ENCODE measurements at regions not wholly inside any gene's neighbourhood (a gene's known extent, or its start where the extent isn't known, plus 50 kb on each side); places are given as distances from the start of the nearest gene placed in this dataset.

DNA sequence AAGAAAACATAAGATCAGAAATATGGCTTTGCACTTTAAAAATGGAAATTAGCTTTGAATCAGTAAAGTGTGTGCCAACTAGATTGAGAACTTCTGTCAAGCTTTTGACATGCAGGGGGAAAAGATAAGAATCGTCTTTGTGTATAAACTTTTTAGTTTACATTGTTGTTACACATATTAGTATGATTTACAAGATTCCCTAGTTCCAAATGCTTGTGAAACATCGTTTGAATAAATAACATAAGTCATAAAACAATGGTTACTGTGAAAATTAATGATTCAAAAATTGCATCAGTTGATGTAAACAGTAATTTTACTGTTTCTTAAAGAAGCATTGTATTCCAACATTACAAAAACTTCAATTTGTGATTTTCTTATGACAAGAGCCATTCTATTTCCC, 207.6 kb upstream of the MTPN start:
- TF ChIP-seq, protein P1, sequence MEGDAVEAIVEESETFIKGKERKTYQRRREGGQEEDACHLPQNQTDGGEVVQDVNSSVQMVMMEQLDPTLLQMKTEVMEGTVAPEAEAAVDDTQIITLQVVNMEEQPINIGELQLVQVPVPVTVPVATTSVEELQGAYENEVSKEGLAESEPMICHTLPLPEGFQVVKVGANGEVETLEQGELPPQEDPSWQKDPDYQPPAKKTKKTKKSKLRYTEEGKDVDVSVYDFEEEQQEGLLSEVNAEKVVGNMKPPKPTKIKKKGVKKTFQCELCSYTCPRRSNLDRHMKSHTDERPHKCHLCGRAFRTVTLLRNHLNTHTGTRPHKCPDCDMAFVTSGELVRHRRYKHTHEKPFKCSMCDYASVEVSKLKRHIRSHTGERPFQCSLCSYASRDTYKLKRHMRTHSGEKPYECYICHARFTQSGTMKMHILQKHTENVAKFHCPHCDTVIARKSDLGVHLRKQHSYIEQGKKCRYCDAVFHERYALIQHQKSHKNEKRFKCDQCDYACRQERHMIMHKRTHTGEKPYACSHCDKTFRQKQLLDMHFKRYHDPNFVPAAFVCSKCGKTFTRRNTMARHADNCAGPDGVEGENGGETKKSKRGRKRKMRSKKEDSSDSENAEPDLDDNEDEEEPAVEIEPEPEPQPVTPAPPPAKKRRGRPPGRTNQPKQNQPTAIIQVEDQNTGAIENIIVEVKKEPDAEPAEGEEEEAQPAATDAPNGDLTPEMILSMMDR (IDR thresholded peaks at IDR 0.05; ENCODE audit: partially characterized antibody, unreplicated experiment) = no peak
- Mint-ChIP-seq H3K27ac (ENCODE audit: unreplicated experiment) (no peak overlapping the region), H3K36me3 (ENCODE audit: unreplicated experiment) (no peaks in the 10 kb centered on the region), H3K9me3 (ENCODE audit: unreplicated experiment) (no peaks in the 10 kb centered on the region), H3K4me3 (ENCODE audit: unreplicated experiment) (no peak overlapping the region), H3K4me1 (ENCODE audit: low read depth, unreplicated experiment) (no peaks in the 10 kb centered on the region), H3K27me3 (ENCODE audit: unreplicated experiment) (no peaks in the 10 kb centered on the region)
- no peak for DNase-seq

GRCh38 chr7:136183981-136184380, 206.8 kb upstream of the MTPN start:
- H3K27me3 Mint-ChIP-seq (ENCODE audit: unreplicated experiment) = no peaks in the 10 kb centered on the region
- no peak overlapping the region for H3K27ac Mint-ChIP-seq (ENCODE audit: unreplicated experiment)
- no peak for DNase-seq
- H3K9me3 Mint-ChIP-seq (ENCODE audit: unreplicated experiment) = no peaks in the 10 kb centered on the region
- TF ChIP-seq, protein P1 (IDR thresholded peaks at IDR 0.05; ENCODE audit: partially characterized antibody, unreplicated experiment) = no peak
- H3K4me1 Mint-ChIP-seq (ENCODE audit: low read depth, unreplicated experiment) = no peaks in the 10 kb centered on the region
- no peaks in the 10 kb centered on the region for H3K36me3 Mint-ChIP-seq (ENCODE audit: unreplicated experiment)
- no peak overlapping the region for H3K4me3 Mint-ChIP-seq (ENCODE audit: unreplicated experiment)

- DNase-seq = no peak
- no peaks in the 10 kb centered on the region for H3K27me3 Mint-ChIP-seq (ENCODE audit: unreplicated experiment)
- no peaks in the 10 kb centered on the region for H3K36me3 Mint-ChIP-seq (ENCODE audit: unreplicated experiment)
- no peaks in the 10 kb centered on the region for H3K4me1 Mint-ChIP-seq (ENCODE audit: low read depth, unreplicated experiment)
- no peak overlapping the region for H3K27ac Mint-ChIP-seq (ENCODE audit: unreplicated experiment)
- no peak overlapping the region for H3K4me3 Mint-ChIP-seq (ENCODE audit: unreplicated experiment)
- TF ChIP-seq, protein P1 (IDR thresholded peaks at IDR 0.05; ENCODE audit: partially characterized antibody, unreplicated experiment) = no peak
- no peaks in the 10 kb centered on the region for H3K9me3 Mint-ChIP-seq (ENCODE audit: unreplicated experiment)
Measured at GRCh38 chr7:136180984-136181383, 203.8 kb upstream of the MTPN start.

DNA sequence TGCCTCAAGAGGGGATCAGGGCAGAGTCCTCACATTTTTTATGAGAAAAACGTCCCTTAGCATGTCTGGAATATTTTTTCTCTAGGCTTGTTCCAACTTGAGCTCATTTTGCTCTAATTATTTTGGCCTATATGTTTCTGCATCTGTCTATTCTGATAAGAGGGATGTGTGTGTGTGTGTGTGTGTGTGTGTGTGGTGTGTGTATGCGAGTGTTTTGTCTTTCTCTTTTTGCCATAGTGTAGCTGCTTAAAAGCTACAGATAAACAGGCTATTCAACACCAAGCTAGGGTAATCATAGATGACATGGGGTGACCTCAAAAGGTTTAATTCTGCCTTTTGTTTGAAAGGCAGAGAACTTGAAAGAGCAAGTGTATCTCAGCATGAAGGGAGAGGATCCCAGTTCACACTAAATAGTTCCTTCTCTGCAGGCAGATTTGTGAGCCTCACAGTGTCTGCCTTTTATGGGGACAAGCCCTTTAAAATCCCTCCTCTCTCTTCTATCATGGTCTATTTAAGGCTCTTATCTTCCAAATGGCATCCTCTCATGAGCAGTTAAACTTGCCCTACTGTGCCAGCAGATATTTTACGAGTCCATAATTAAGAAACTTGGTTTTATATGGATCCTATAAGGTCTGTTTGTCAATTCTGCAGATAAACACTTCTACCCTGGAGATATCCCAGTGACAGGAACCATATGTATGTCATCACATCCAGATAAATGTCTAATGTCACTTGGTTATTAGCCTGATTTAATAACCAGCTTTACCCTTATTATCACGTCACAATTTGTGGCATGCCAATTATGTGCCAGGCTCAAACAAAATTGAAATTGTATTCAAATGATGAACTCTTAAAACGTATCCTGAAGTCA, 202.9 kb upstream of the MTPN start:
- TF ChIP-seq, protein P1 (IDR thresholded peaks at IDR 0.05; ENCODE audit: partially characterized antibody, unreplicated experiment) = no peak
- no peaks in the 10 kb centered on the region for H3K27me3 Mint-ChIP-seq (ENCODE audit: unreplicated experiment)
- no peak overlapping the region for H3K4me3 Mint-ChIP-seq (ENCODE audit: unreplicated experiment)
- no peak overlapping the region for H3K27ac Mint-ChIP-seq (ENCODE audit: unreplicated experiment)
- H3K4me1 Mint-ChIP-seq (ENCODE audit: low read depth, unreplicated experiment) = no peaks in the 10 kb centered on the region
- no peak for DNase-seq
- H3K9me3 Mint-ChIP-seq (ENCODE audit: unreplicated experiment) = no peaks in the 10 kb centered on the region
- H3K36me3 Mint-ChIP-seq (ENCODE audit: unreplicated experiment) = no peaks in the 10 kb centered on the region

- DNase-seq = no peak
- Mint-ChIP-seq H3K4me3 (ENCODE audit: unreplicated experiment) (no peak overlapping the region), H3K27ac (ENCODE audit: unreplicated experiment) (no peak overlapping the region), H3K36me3 (ENCODE audit: unreplicated experiment) (no peaks in the 10 kb centered on the region), H3K27me3 (ENCODE audit: unreplicated experiment) (no peaks in the 10 kb centered on the region), H3K9me3 (ENCODE audit: unreplicated experiment) (no peaks in the 10 kb centered on the region), H3K4me1 (ENCODE audit: low read depth, unreplicated experiment) (no peaks in the 10 kb centered on the region)
- TF ChIP-seq, protein P1 (IDR thresholded peaks at IDR 0.05; ENCODE audit: partially characterized antibody, unreplicated experiment) = no peak
Measured at GRCh38 chr7:136179154-136179553, 202.0 kb upstream of the MTPN start.

Data from glutamatergic neuron (in vitro differentiated cells).